ENCODE measurements at regions not wholly inside any gene's neighbourhood (a gene's known extent, or its start where the extent isn't known, plus 50 kb on each side); places are given as distances from the start of the nearest gene placed in this dataset.
"Not testable (repeated sequence)": the region's sequence is repeated elsewhere in the genome, so short reads cannot be mapped to it uniquely, and the experiment has no call there.

DNA sequence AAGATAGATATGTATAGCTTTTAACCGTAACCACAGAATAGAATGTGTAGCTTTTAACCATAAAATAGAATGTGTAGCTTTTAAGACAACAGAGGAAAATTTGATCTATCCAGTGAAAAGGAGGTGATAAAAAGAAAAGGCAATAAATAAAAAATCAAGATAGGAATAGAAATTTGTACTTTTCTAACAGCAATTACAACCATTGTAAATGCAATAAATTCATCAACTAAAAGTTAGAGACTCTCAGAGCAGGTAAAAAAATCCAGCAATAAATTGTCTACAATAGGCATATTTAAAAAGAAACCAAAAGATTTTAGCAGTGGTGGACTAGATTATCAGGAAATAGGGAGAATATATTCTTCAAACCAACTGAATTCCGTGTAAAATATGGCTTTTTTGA lies 63.8 kb upstream of the ABHD2 start:
- no peak for FAIRE-seq

DNA sequence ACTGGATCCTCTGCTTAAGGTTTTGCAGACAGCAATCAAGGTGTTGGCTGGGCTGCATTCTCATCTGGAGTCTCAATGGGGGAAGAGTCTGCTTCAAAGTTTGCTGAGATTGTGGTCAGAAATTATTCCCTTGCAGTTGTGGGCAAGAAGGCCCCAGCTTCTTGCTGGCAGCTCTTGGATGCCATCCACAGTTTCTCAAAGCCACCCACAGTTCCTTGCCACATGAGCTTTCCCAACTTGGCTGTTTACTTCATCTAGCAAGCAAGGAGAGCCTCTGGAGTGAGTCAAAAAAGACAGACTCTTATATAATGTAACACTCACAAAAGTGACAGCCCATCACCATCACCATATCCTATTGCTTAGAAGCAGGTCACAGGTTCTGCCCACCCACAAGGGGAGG lies 62.1 kb upstream of the ABHD2 start:
- FAIRE-seq: no peak
- DNase-seq (ENCODE audit: low spot score): no peak

More for the DNA sequence above, 63.8 kb upstream of the ABHD2 start:
- no peak for DNase-seq (ENCODE audit: low spot score)

DNA sequence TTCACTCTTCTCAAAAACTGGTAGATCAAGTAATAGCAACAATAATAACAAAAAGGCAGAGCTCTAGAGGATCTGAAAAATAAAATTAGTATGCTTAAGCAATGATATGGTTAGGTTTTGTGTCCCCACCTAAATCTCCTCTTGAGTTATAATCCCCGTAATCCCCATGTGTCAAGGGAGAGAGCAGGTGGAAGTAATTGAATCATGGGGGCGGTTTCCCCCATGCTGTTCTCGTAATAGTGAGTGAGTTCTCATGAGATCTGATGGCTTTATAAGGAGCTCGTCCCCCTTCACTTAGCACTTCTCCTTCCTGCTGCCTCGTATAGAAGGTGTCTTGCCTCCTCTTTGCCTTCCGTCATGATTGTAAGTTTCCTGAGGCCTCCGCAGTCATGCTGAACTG lies 60.2 kb upstream of the ABHD2 start:
- DNase-seq (ENCODE audit: low spot score) (no peak), FAIRE-seq (no peak)

DNA sequence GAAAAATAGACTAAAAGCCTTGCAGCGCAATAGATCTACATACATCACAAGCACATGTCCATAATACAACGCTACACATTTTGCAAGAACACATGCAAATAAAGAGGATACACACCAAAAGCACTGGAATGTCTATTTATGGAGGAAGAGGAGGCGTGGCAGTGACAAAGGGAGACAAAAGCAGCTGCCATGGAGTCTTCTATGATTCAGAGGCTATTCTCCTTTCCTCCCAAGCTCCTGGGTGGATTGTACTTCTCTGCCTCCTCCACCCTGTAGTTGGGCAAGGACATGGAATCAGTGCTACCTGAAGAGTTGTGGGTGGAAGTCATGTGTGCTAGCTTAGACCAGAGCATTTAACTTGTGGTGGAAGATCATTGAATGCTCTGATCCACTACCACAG lies 57.9 kb upstream of the ABHD2 start:
- no peak for DNase-seq (ENCODE audit: low spot score)
- FAIRE-seq: peak; percentile 5

DNA sequence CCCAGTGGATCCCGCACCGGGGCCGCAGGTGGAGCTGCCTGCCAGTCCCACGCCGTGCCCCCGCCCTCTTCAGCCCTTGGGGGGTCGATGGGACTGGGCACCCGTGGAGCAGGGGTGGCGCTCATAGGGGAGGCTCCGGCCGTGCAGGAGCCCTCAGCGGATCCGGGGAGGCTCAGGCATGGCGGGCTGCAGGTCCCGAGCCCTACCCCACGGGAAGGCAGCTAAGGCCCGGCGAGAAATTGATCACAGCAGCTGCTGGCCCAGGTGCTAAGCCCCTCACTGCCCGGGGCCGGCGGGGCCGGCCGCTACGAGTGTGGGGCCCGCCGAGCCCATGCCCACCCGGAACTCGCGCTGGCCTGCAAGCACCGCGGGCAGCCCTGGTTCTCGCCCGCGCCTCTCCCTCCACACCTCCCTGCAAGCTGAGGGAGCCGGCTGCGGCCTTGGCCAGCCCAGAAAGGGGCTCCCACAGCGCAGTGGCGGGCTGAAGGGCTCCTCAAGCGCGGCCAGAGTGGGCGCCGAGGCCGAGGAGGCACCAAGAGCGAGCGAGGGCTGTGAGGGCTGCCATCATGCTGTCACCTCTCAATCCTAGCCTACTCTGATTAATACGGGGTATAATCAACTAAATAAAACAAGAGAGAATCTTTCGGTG lies 56.5 kb upstream of the ABHD2 start:
- DNase-seq (ENCODE audit: low spot score); FAIRE-seq: not testable (repeated sequence)

DNA sequence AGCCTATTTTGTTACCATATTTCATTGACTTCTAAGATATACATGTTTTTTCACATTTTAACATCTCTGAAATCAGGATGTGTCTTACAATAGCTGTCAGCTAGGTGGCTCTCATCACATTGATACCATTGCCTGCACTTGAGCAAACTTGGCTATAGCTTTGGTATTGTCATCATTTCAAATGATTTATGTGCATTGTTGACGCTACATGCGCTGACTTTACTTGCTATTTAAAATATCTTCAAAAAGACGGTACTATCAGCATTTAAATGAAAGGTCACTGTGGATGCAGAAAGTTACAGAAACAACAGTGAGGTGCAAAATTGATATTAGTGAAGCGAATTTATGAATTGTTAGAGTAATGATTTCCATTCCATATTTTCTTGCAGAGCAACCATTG lies 54.0 kb upstream of the ABHD2 start:
- no peak for DNase-seq (ENCODE audit: low spot score)

DNA sequence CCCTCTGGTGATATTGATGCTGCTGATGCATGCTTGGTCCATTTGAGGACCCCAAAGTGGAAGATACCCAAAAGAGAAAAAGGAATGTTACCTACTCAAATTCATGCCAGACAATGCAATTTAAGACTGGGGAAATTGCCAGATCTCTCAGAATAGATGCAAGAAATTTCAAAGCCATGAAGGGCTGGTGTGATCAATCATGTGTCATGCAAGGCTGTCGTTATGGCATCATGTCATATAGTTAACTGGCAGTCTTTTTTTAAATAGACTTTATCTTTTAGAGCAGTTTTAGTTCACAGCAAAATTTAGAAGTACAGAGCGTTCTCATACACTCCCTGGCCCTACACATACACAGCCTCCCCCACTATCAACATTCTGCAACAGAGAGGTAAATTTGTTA lies 53.1 kb upstream of the ABHD2 start:
- no peak for FAIRE-seq

More for the DNA sequence above, 54.0 kb upstream of the ABHD2 start:
- FAIRE-seq: no peak

DNA sequence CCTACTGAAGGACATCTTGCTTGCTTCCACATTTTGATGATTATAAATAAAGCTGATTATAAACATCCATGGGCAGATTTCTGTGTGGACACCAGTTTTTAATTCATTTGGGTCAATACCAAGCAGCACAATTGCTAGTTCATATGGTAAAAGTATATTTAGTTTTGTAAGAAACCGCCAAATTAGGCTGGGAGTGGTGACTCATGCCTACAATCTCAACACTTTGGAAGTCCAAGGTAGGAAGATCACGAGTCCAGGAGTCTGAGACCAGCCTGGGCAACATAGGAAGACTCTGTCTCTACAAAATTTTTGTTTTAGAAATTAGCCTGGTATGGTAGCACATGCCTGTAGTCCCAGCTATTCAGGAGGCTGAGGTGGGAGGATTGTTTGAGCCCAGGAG lies 52.6 kb upstream of the ABHD2 start:
- FAIRE-seq (no peak), DNase-seq (ENCODE audit: low spot score) (no peak)

More for the DNA sequence above, 53.1 kb upstream of the ABHD2 start:
- no peak for DNase-seq (ENCODE audit: low spot score)

DNA sequence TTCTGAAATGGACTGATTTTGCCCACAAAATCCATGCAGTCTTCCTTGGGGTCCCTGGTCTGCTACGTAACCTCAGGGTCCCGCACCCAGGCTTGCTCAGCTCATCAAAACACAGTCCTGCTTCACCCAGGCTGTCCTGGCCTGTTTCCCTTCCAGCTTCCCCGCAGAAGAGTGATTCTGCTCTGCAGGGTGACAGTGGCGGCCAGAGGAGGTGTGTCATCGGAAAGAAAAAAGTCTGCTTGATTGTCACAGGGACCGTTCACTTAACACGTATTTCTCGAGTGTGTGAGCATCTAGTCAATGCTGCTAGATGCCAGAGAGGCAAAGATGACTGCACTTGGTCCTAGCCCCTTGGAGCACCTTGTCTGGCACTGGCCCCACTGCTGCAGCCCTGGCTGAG lies 50.1 kb upstream of the ABHD2 start:
- no peak for DNase-seq (ENCODE audit: low spot score)
- no peak for FAIRE-seq
